ENCODE measurements at regions not wholly inside any gene's neighbourhood (a gene's known extent, or its start where the extent isn't known, plus 50 kb on each side); places are given as distances from the start of the nearest gene placed in this dataset.

DNA sequence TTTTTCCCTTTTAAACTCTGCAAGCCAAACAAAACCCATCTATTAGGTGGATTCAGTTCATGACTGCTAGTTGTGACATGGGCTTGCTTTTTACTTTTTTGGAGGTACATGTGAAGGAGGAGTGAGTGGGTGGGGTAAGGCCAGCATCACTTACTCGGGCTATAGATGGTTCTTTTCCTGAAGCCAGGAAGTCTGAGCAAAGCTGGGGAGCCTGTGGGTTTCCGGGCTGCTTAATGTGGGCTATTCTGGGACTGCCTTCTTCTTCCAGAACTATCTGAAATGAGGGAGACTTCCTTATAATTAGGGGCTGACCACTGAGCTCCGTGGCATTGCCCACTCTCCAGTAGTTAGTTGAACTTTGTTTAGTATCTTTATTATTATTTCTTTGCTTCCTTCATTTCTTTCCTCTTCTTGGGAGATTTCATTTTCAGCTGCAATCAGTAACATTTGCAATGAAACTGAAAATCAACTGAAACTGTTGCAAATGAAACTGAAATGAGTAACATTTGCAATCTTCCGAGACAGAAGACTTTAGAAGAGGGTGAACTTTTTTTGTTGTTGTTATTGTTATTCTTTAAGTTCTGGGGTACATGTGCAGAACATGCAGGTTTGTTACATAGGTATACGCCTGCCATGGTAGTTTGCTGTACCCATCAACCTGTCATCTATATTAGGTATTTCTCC, 204.9 kb downstream of the LRRC70 start (continued):
- TF ChIP-seq, protein P1, sequence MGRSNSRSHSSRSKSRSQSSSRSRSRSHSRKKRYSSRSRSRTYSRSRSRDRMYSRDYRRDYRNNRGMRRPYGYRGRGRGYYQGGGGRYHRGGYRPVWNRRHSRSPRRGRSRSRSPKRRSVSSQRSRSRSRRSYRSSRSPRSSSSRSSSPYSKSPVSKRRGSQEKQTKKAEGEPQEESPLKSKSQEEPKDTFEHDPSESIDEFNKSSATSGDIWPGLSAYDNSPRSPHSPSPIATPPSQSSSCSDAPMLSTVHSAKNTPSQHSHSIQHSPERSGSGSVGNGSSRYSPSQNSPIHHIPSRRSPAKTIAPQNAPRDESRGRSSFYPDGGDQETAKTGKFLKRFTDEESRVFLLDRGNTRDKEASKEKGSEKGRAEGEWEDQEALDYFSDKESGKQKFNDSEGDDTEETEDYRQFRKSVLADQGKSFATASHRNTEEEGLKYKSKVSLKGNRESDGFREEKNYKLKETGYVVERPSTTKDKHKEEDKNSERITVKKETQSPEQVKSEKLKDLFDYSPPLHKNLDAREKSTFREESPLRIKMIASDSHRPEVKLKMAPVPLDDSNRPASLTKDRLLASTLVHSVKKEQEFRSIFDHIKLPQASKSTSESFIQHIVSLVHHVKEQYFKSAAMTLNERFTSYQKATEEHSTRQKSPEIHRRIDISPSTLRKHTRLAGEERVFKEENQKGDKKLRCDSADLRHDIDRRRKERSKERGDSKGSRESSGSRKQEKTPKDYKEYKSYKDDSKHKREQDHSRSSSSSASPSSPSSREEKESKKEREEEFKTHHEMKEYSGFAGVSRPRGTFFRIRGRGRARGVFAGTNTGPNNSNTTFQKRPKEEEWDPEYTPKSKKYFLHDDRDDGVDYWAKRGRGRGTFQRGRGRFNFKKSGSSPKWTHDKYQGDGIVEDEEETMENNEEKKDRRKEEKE (IDR thresholded peaks at IDR 0.05): no peak
- TF ChIP-seq NBN (IDR thresholded peaks at IDR 0.05): no peak
- TF ChIP-seq SIX5 (IDR thresholded peaks at IDR 0.05; ENCODE audit: low read depth, low read length, severe bottlenecking): no peak
- TF ChIP-seq NFYA (IDR thresholded peaks at IDR 0.05; ENCODE audit: borderline replicate concordance, low read depth, low read length): no peak
- TF ChIP-seq RFX5 (IDR thresholded peaks at IDR 0.05; ENCODE audit: low read depth, low read length): no peak
- TF ChIP-seq SRF (IDR thresholded peaks at IDR 0.05; ENCODE audit: low read depth in 2 of 2, low read length in 2 of 2): no peak
- TF ChIP-seq, protein P2, sequence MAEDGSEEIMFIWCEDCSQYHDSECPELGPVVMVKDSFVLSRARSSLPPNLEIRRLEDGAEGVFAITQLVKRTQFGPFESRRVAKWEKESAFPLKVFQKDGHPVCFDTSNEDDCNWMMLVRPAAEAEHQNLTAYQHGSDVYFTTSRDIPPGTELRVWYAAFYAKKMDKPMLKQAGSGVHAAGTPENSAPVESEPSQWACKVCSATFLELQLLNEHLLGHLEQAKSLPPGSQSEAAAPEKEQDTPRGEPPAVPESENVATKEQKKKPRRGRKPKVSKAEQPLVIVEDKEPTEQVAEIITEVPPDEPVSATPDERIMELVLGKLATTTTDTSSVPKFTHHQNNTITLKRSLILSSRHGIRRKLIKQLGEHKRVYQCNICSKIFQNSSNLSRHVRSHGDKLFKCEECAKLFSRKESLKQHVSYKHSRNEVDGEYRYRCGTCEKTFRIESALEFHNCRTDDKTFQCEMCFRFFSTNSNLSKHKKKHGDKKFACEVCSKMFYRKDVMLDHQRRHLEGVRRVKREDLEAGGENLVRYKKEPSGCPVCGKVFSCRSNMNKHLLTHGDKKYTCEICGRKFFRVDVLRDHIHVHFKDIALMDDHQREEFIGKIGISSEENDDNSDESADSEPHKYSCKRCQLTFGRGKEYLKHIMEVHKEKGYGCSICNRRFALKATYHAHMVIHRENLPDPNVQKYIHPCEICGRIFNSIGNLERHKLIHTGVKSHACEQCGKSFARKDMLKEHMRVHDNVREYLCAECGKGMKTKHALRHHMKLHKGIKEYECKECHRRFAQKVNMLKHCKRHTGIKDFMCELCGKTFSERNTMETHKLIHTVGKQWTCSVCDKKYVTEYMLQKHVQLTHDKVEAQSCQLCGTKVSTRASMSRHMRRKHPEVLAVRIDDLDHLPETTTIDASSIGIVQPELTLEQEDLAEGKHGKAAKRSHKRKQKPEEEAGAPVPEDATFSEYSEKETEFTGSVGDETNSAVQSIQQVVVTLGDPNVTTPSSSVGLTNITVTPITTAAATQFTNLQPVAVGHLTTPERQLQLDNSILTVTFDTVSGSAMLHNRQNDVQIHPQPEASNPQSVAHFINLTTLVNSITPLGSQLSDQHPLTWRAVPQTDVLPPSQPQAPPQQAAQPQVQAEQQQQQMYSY (CRISPR knock-in tag; IDR thresholded peaks at IDR 0.05): no peak
- TF ChIP-seq, protein P3, sequence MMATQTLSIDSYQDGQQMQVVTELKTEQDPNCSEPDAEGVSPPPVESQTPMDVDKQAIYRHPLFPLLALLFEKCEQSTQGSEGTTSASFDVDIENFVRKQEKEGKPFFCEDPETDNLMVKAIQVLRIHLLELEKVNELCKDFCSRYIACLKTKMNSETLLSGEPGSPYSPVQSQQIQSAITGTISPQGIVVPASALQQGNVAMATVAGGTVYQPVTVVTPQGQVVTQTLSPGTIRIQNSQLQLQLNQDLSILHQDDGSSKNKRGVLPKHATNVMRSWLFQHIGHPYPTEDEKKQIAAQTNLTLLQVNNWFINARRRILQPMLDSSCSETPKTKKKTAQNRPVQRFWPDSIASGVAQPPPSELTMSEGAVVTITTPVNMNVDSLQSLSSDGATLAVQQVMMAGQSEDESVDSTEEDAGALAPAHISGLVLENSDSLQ (IDR thresholded peaks at IDR 0.05): no peak
- no peak for TF ChIP-seq ETV6 (conservative IDR thresholded peaks at IDR 0.05 in 1 of 2, IDR thresholded peaks at IDR 0.05 in 1 of 2; ENCODE audit: borderline replicate concordance in 1 of 2, low read depth in 1 of 2)

All from GM12878 (cell line).